Suppressor macrophage (primary cell): ENCODE measurements at regions not wholly inside any gene's neighbourhood (a gene's known extent, or its start where the extent isn't known, plus 50 kb on each side); places are given as distances from the start of the nearest gene placed in this dataset.
"Not testable (repeated sequence)": the region's sequence is repeated elsewhere in the genome, so short reads cannot be mapped to it uniquely, and the experiment has no call there.

Experiments used
- DNase-seq, 4 experiments: peaks; one replicate each; pipeline ENCODE4 v3.0.0-alpha.2; 2020 to 2022

- DNase-seq = peak; percentile 59 to 78 (median 74)
Measured at GRCh38 chr18:25557011-25557410, 205.0 kb upstream of the ZNF521 start.

- DNase-seq = no peak
Measured at GRCh38 chr18:25553631-25554263, 201.8 kb upstream of the ZNF521 start.

GRCh38 chr18:25544546-25545287, 192.8 kb upstream of the ZNF521 start:
- DNase-seq = peak; percentile 44 to 87 (median 63)

GRCh38 chr18:25538175-25538922, 186.4 kb upstream of the ZNF521 start:
- no peak for DNase-seq

GRCh38 chr18:25535495-25535894, 183.5 kb upstream of the ZNF521 start:
- DNase-seq = no peak

- no peak for DNase-seq
Measured at GRCh38 chr18:25534401-25534800, 182.4 kb upstream of the ZNF521 start.

GRCh38 chr18:25533218-25533617, 181.3 kb upstream of the ZNF521 start:
- DNase-seq = no peak

GRCh38 chr18:25531207-25531606, 179.2 kb upstream of the ZNF521 start:
- DNase-seq = no peak

GRCh38 chr18:25525789-25526188, 173.8 kb upstream of the ZNF521 start:
- DNase-seq = not testable (repeated sequence)

GRCh38 chr18:25518716-25519053, 166.7 kb upstream of the ZNF521 start:
- DNase-seq = peak in 2 of 4 experiments; percentile 14 to 22

- no peak for DNase-seq
Measured at GRCh38 chr18:25517881-25518715, 166.1 kb upstream of the ZNF521 start.

- no peak for DNase-seq
Measured at GRCh38 chr18:25516747-25517498, 165.0 kb upstream of the ZNF521 start.

- DNase-seq = no peak
Measured at GRCh38 chr18:25516121-25516520, 164.2 kb upstream of the ZNF521 start.

- no peak for DNase-seq
Measured at GRCh38 chr18:25510096-25510495, 158.1 kb upstream of the ZNF521 start.

- DNase-seq = peak; percentile 37 to 69 (median 62)
Measured at GRCh38 chr18:25503567-25504081, 151.7 kb upstream of the ZNF521 start.

- DNase-seq = no peak
Measured at GRCh38 chr18:25497151-25497794, 145.3 kb upstream of the ZNF521 start.

GRCh38 chr18:25496544-25496943, 144.6 kb upstream of the ZNF521 start:
- DNase-seq = no peak

- DNase-seq = no peak
Measured at GRCh38 chr18:25495606-25496005, 143.6 kb upstream of the ZNF521 start.

- no peak for DNase-seq
Measured at GRCh38 chr18:25494888-25495287, 142.9 kb upstream of the ZNF521 start.

GRCh38 chr18:25493401-25493800, 141.4 kb upstream of the ZNF521 start:
- DNase-seq = no peak

GRCh38 chr18:25490316-25490715, 138.3 kb upstream of the ZNF521 start:
- DNase-seq = no peak
